Pons (tissue), 1 donor: ENCODE measurements at regions not wholly inside any gene's neighbourhood (a gene's known extent, or its start where the extent isn't known, plus 50 kb on each side); places are given as distances from the start of the nearest gene placed in this dataset.

ENCODE experiments used
- DNase-seq: peaks from one replicate; pipeline ENCODE4 v3.0.0-alpha.2; 2016; ENCODE audit warnings: low spot score

- DNase-seq = no peak
Measured at GRCh38 chr6:169046483-169047192, 207.0 kb downstream of the THBS2 start.

DNA sequence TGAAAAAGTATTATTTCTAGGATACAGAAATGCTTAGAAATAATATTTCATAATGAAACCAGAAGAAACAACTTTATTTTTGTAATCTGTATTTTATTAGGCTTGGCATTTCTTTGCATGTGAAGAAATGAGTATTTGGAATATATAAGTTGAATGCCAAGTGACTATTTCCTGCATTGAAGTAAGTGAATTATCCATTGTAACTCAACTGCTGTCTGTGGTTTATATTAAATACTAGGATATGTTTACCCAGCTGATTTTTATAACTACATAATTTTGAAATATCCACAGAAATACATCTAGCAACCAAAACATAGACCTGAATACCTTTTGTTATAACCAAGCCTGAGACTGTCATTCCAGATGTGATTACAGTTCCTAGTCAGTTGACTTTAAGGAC is 207.6 kb downstream of the THBS2 start:
- no peak for DNase-seq

DNA sequence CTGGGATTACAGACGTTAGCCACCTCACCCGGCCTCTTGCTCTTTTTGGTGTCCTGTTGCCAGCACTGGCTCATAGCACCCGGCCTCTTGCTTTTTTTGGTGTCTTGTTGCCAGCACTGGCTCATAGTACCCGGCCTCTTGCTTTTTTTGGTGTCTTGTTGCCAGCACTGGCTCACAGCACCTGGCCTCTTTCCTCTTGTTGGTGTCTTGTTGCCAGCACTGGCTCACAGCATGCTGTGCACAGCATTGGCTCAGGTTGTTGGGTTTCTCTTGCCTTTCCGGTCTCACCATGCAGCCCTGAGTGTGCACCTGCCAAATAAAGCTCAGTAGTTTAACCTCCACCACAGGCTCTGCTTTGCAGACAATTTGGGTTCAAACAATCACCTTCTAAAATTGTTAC is 208.2 kb downstream of the THBS2 start:
- peak; percentile 46 for DNase-seq

- DNase-seq = no peak
Measured at GRCh38 chr6:169044381-169045230, 209.0 kb downstream of the THBS2 start.

DNA sequence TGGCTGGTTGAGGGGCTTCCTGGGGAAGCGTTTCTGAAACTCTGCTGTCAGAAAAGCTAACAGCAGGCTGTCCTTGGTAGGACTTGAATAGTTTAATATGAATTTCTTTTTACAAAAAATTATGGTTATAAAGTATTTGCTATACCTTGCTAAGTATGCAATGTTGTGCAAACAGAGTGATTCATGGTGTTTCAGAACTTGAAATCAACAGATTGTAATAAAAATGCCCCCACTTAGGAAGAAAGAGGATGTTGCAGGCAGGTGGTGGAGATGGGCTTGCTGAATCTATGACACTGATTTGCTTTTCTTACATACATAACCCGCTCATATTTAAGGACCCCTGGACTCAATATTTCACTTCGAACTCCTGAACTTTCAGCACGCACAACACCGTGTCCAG is 211.6 kb downstream of the THBS2 start:
- no peak for DNase-seq

- DNase-seq = no peak
Measured at GRCh38 chr6:169041078-169041477, 212.6 kb downstream of the THBS2 start.

- no peak for DNase-seq
Measured at GRCh38 chr6:169038691-169039090, 215.0 kb downstream of the THBS2 start.

DNA sequence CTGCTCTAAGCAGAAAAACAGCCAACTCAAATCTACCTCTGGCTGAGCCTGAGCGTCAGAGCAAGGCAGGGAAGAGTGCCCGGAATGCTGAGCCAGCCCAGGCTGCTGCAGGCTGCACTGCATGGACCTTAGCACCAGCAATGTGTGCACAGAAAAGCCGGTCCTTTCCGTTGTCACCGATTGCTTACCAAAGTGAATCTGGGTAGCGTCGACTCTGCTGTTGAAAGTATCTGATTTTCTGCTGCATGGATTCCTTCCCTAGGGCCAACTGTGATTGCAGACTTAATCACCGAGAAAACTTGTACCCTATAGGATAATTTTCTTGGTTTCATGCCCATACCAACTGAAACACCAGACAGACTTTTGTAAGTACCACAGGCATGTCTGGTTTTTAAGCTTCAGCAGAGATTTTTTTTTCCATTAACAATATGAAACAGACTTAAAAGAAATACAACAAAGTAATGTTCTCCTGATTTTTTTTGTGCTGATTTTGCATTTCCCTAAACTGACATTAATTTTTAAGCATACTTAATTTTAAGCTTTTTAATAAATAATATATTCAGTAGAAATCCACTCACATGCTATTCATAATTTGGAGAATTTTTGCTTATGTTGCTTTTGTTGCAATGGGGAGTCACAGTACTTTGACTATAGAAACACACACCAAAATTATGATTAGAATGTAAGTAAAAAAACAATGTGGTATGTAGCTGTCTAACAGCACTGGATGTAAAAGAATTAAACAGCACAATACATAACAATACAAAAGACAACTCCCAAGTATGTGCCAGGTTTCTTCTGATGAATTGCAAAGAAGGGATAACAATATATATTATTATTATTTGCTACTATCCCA is 218.0 kb downstream of the THBS2 start:
- DNase-seq = no peak

DNA sequence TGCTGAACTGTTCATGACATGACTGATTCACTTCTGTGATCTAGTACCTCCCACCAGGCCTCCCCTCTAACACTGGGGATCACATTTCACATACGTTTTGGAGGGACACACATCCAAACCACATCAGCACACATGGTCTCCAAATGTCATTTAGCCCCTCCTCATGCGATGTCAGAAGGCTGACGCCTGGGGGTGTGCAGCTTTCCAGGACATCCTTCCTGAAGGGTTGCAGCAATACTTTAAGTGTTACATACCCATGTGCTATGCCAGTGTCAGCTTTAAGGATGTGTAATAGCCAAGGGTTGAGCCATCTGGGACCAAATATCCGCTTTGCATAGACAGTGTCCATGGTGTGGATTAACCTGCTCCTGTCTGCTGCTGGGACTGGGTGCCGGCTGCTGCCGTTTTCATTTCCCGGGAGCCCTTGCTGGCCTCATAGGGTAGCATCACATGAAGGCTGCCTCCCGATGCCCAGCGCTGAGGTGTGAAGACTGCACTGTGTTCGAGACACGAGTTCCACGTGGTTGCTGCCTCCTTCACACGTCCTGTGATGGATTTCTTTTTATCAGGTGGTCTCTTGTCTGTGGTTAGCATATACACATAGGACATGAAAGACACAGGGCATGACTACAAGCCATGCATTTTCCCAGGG is 219.0 kb downstream of the THBS2 start:
- DNase-seq = no peak

GRCh38 chr6:169029861-169030260 is 223.8 kb downstream of the THBS2 start:
- DNase-seq = no peak

GRCh38 chr6:169028343-169028742 is 225.3 kb downstream of the THBS2 start:
- DNase-seq = no peak

- DNase-seq = peak; percentile 19
Measured at GRCh38 chr6:169026175-169026574, 227.5 kb downstream of the THBS2 start.

- no peak for DNase-seq
Measured at GRCh38 chr6:169024047-169024660, 229.5 kb downstream of the THBS2 start.

GRCh38 chr6:169023161-169023874 is 230.3 kb downstream of the THBS2 start:
- no peak for DNase-seq

GRCh38 chr6:169022079-169022478 is 231.6 kb downstream of the THBS2 start:
- DNase-seq = no peak

- no peak for DNase-seq
Measured at GRCh38 chr6:169020821-169021220, 232.8 kb downstream of the THBS2 start.

GRCh38 chr6:169019727-169020491 is 233.7 kb downstream of the THBS2 start:
- DNase-seq = no peak

DNA sequence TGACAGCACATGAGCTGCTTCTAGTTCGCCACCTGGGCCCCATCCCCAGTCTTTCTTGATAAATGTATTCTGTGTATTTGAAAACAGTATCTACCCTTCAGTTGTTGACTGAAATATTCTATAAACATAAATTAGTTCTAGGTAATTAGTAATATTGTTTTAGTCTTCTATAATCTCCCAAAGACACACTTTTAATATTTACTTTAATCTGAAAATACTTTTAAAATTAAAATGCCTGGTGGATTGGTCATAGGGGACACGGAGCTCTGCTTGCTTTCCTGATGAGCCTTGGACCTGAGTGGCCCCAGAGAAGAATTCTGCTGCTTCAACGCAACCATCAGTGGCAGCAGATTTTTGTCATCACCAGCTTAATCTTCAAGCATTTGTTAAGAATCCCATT is 234.5 kb downstream of the THBS2 start:
- no peak for DNase-seq

DNA sequence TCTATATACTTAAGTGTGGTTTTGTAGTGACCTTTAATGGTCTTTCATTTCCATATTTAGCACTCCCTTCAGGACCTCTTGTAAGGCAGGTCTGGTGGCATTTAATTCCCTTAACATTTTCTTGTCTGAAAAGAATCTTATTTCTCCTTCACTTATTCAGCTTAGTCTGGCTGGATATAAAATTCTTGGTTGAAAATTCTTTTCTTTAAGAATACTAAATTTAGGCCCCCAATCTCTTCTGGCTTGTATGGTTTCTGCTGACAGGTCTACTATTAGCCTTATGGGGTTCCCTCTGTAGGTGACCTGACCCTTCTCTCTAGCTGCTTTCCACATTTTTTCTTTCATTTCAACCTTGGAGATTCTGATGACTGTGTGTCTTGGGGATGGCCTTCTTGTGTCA is 236.9 kb downstream of the THBS2 start:
- no peak for DNase-seq
